ENCODE measurements at regions not wholly inside any gene's neighbourhood (a gene's known extent, or its start where the extent isn't known, plus 50 kb on each side); places are given as distances from the start of the nearest gene placed in this dataset.

DNA sequence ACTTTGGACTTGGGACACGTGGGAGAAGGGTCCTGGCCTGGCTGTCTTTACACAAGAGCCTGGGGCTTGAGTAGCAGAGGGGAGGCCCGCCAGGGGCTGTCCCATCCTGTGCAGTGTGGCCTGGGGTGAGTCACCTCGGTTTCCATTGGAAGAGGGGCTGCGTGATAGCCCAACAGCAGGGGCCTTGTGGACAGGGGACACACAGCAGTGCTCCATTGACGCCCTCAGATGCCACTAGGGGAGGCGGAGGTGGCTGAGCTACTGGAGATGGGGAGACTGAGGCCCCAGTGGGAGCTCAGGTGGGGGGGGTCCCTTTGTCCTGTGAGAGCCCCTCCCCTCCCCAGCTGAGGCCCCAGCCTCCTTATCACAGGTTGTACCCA lies 50.0 kb upstream of the RNU6ATAC start:
- no peak for TF ChIP-seq ZFX (IDR thresholded peaks at IDR 0.05; ENCODE audit: borderline replicate concordance)
- TF ChIP-seq, protein P1, sequence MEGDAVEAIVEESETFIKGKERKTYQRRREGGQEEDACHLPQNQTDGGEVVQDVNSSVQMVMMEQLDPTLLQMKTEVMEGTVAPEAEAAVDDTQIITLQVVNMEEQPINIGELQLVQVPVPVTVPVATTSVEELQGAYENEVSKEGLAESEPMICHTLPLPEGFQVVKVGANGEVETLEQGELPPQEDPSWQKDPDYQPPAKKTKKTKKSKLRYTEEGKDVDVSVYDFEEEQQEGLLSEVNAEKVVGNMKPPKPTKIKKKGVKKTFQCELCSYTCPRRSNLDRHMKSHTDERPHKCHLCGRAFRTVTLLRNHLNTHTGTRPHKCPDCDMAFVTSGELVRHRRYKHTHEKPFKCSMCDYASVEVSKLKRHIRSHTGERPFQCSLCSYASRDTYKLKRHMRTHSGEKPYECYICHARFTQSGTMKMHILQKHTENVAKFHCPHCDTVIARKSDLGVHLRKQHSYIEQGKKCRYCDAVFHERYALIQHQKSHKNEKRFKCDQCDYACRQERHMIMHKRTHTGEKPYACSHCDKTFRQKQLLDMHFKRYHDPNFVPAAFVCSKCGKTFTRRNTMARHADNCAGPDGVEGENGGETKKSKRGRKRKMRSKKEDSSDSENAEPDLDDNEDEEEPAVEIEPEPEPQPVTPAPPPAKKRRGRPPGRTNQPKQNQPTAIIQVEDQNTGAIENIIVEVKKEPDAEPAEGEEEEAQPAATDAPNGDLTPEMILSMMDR (IDR thresholded peaks at IDR 0.05), result no peak
- H3K27ac ChIP-seq, result no peak overlapping the region

GRCh38 chr9:134214766-134215419 lies 50.5 kb upstream of the RNU6ATAC start:
- H3K27ac ChIP-seq, result no peak overlapping the region
- TF ChIP-seq ZFX (IDR thresholded peaks at IDR 0.05; ENCODE audit: borderline replicate concordance), result no peak
- TF ChIP-seq, protein P1 (IDR thresholded peaks at IDR 0.05), result no peak

- no peak overlapping the region for H3K27ac ChIP-seq
- TF ChIP-seq, protein P1 (IDR thresholded peaks at IDR 0.05), result no peak
- no peak for TF ChIP-seq ZFX (IDR thresholded peaks at IDR 0.05; ENCODE audit: borderline replicate concordance)
Observed at GRCh38 chr9:134215420-134215698, 51.0 kb upstream of the RNU6ATAC start.

GRCh38 chr9:134215699-134216448 lies 51.5 kb upstream of the RNU6ATAC start:
- TF ChIP-seq ZFX (IDR thresholded peaks at IDR 0.05; ENCODE audit: borderline replicate concordance), result no peak
- TF ChIP-seq, protein P1 (IDR thresholded peaks at IDR 0.05), result no peak
- no peak overlapping the region for H3K27ac ChIP-seq

DNA sequence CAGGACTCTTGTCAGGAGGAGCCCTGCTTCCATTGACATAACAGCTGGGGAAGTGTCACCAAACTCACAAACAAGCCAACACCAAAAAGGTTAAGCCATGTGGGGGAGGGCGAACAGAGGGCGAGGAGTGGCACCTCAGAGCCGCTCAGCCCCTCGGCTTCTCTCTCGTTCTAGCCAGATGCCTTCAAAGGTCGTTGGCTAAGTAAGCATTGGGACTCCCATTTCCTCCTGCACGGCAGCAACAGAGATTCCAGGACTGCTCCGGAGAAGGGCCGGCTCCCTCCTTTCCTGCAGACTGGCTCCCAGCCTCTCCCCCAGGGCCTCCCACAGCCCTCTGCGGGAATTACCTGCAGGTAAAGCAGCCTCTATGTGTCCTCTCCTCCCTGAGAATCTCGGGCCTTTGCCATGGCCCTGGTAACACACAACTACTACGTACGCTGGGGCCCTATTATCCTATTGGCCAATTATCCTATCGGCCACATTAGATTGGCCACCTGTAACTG lies 52.1 kb upstream of the RNU6ATAC start:
- no peak for TF ChIP-seq ZFX (IDR thresholded peaks at IDR 0.05; ENCODE audit: borderline replicate concordance)
- TF ChIP-seq, protein P1 (IDR thresholded peaks at IDR 0.05), result no peak
- H3K27ac ChIP-seq, result no peak overlapping the region

DNA sequence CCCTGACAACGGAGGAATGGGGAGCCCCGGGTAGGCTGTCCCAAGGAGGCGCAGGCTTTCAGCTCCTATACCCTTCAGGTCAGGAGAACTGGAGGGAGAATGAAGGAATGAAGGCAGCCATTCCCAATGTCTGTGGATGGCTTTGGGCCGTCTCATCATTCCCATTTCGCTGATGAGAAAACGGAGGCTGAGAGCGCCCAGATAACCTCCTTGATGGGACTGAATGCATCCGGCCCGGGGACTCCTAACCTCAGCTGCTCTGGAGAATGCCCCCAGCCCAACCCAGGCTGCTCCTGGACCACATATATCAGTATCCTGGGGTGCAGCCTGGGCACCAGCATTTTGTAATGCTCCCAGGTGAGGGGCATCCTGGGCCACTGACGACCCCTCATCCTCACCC lies 52.6 kb upstream of the RNU6ATAC start:
- no peak overlapping the region for H3K27ac ChIP-seq
- no peak for TF ChIP-seq ZFX (IDR thresholded peaks at IDR 0.05; ENCODE audit: borderline replicate concordance)
- TF ChIP-seq, protein P1 (IDR thresholded peaks at IDR 0.05), result no peak

Measured in 22Rv1 (cell line).